ENCODE measurements at regions not wholly inside any gene's neighbourhood (a gene's known extent, or its start where the extent isn't known, plus 50 kb on each side); places are given as distances from the start of the nearest gene placed in this dataset.

DNA sequence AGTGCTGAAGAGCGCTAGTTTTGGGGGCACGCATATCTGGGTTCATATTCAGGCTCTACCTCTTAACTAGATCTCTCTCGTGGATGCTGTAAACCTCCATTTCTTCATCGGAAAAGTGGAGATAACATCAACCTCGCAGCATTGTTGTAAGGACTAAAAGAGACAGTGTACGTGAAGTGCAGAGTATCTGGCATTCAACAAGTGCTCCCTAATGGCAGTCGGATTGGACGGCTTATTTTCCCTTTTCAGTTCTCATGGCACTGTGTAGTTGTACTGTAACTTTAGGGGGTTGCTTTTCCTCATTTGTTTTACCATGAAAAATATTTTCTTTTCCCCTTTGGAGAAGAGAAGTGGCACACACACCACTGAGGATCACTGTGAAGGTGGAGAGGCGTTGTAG is 51.4 kb upstream of the ESX1 start:
- TF ChIP-seq CREB1 (IDR thresholded peaks at IDR 0.05; ENCODE audit: low read depth) (no peak), YY1 (IDR thresholded peaks at IDR 0.05; ENCODE audit: low read depth) (no peak), FOXM1 (IDR thresholded peaks at IDR 0.05; ENCODE audit: borderline replicate concordance, low read depth) (no peak), EP300 (IDR thresholded peaks at IDR 0.05; ENCODE audit: borderline replicate concordance) (no peak), CEBPB (IDR thresholded peaks at IDR 0.05) (no peak), TAF1 (IDR thresholded peaks at IDR 0.05; ENCODE audit: low read depth) (no peak), TCF12 (IDR thresholded peaks at IDR 0.05; ENCODE audit: low read depth) (no peak), RAD21 (IDR thresholded peaks at IDR 0.05; ENCODE audit: low read depth) (no peak), EGR1 (IDR thresholded peaks at IDR 0.05) (no peak)
- TF ChIP-seq, protein P1, sequence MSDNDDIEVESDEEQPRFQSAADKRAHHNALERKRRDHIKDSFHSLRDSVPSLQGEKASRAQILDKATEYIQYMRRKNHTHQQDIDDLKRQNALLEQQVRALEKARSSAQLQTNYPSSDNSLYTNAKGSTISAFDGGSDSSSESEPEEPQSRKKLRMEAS (IDR thresholded peaks at IDR 0.05) = no peak
- TF ChIP-seq, protein P2, sequence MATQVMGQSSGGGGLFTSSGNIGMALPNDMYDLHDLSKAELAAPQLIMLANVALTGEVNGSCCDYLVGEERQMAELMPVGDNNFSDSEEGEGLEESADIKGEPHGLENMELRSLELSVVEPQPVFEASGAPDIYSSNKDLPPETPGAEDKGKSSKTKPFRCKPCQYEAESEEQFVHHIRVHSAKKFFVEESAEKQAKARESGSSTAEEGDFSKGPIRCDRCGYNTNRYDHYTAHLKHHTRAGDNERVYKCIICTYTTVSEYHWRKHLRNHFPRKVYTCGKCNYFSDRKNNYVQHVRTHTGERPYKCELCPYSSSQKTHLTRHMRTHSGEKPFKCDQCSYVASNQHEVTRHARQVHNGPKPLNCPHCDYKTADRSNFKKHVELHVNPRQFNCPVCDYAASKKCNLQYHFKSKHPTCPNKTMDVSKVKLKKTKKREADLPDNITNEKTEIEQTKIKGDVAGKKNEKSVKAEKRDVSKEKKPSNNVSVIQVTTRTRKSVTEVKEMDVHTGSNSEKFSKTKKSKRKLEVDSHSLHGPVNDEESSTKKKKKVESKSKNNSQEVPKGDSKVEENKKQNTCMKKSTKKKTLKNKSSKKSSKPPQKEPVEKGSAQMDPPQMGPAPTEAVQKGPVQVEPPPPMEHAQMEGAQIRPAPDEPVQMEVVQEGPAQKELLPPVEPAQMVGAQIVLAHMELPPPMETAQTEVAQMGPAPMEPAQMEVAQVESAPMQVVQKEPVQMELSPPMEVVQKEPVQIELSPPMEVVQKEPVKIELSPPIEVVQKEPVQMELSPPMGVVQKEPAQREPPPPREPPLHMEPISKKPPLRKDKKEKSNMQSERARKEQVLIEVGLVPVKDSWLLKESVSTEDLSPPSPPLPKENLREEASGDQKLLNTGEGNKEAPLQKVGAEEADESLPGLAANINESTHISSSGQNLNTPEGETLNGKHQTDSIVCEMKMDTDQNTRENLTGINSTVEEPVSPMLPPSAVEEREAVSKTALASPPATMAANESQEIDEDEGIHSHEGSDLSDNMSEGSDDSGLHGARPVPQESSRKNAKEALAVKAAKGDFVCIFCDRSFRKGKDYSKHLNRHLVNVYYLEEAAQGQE (IDR thresholded peaks at IDR 0.05; ENCODE audit: low read depth) = no peak
